ENCODE measurements at regions not wholly inside any gene's neighbourhood (a gene's known extent, or its start where the extent isn't known, plus 50 kb on each side); places are given as distances from the start of the nearest gene placed in this dataset.

GRCh38 chr16:6853565-6853964, 479.1 kb upstream of the RBFOX1 start:
- no peak for DNase-seq (ENCODE audit: low spot score)
- Histone ChIP-seq H3K4me3 (replicated peaks in 1 of 3; ENCODE audit: insufficient read depth in 1 of 3, low read depth in 2 of 3, low read length in 3 of 3) (no peak overlapping the region), H3K9me3 (ENCODE audit: low read length) (peaks cover 10% of the 10 kb centered on the region; the same call in 1 of the 2 replicates), H3K79me2 (ENCODE audit: insufficient read depth, low read length) (no peaks in the 10 kb centered on the region), H3K36me3 (replicated peaks in 1 of 2; ENCODE audit: control insufficient read depth in 1 of 2, insufficient read depth in 2 of 2, low read length in 2 of 2) (no peaks in the 10 kb centered on the region), H2AFZ (ENCODE audit: low read length) (no peak overlapping the region), H3K27ac (ENCODE audit: extremely low read length, insufficient read depth, low read length) (no peak overlapping the region), H4K20me1 (ENCODE audit: insufficient read depth, low read length) (no peaks in the 10 kb centered on the region), H3K4me2 (ENCODE audit: low read depth, low read length) (no peak overlapping the region), H3K4me1 (ENCODE audit: insufficient read depth, low read length) (no peaks in the 10 kb centered on the region), H3K9ac (ENCODE audit: insufficient read depth, low read depth, low read length) (no peak overlapping the region), H3K27me3 (ENCODE audit: control insufficient read depth in 1 of 2, insufficient read depth in 2 of 2, low read length in 2 of 2) (no peaks in the 10 kb centered on the region)
- intact Hi-C loops (cut with micrococcal nuclease; ENCODE audit: unreplicated experiment) (no loop called here), in situ Hi-C loops (cut with HindIII; ENCODE audit: extremely low pct_ligation_motif_present, low pct_unique_long_range_greater_than_20kb) (no loop called here)
- TF ChIP-seq SRSF9 (IDR thresholded peaks at IDR 0.05; ENCODE audit: borderline replicate concordance, insufficient read depth, low read depth, low read length, poor library complexity, severe bottlenecking) = no peak
- no peak for TF ChIP-seq HDAC6 (IDR thresholded peaks at IDR 0.05; ENCODE audit: low read depth, low read length)
- no peak for TF ChIP-seq ZNF382 (CRISPR knock-in tag; IDR thresholded peaks at IDR 0.05; ENCODE audit: borderline replicate concordance)
- WGBS (ENCODE audit: low lambda C conversion rate) = 38% methylated on average over 6 of the region's 6 CpGs
- ATAC-seq = no peak
- FAIRE-seq = no peak
- BruUV-seq (replicated peaks) = no TSS peak
- POLR2A ChIA-PET = no interaction called here
- CTCF ChIA-PET (ENCODE audit: low intra/inter-chr PET ratio, low total read pairs) = no interaction called here

GRCh38 chr16:6852643-6853225, 479.9 kb upstream of the RBFOX1 start:
- Histone ChIP-seq H3K4me2 (ENCODE audit: low read depth, low read length) (no peak overlapping the region), H3K79me2 (ENCODE audit: insufficient read depth, low read length) (no peaks in the 10 kb centered on the region), H3K27ac (ENCODE audit: extremely low read length, insufficient read depth, low read length) (no peak overlapping the region), H3K36me3 (replicated peaks in 1 of 2; ENCODE audit: control insufficient read depth in 1 of 2, insufficient read depth in 2 of 2, low read length in 2 of 2) (no peaks in the 10 kb centered on the region), H3K27me3 (ENCODE audit: control insufficient read depth in 1 of 2, insufficient read depth in 2 of 2, low read length in 2 of 2) (no peaks in the 10 kb centered on the region), H2AFZ (ENCODE audit: low read length) (no peak overlapping the region), H3K4me3 (replicated peaks in 1 of 3; ENCODE audit: insufficient read depth in 1 of 3, low read depth in 2 of 3, low read length in 3 of 3) (no peak overlapping the region), H4K20me1 (ENCODE audit: insufficient read depth, low read length) (no peaks in the 10 kb centered on the region), H3K9ac (ENCODE audit: insufficient read depth, low read depth, low read length) (no peak overlapping the region), H3K9me3 (ENCODE audit: low read length) (peaks cover 10% of the 10 kb centered on the region; the same call in 1 of the 2 replicates), H3K4me1 (ENCODE audit: insufficient read depth, low read length) (no peaks in the 10 kb centered on the region)
- ChIA-PET CTCF (ENCODE audit: low intra/inter-chr PET ratio, low total read pairs) (no interaction called here), POLR2A (no interaction called here)
- TF ChIP-seq ZKSCAN1 (IDR thresholded peaks at IDR 0.05; ENCODE audit: low read length) = no peak
- TF ChIP-seq HOXA7 (CRISPR knock-in tag; IDR thresholded peaks at IDR 0.05) = no peak
- no peak for TF ChIP-seq ZNF382 (CRISPR knock-in tag; IDR thresholded peaks at IDR 0.05; ENCODE audit: borderline replicate concordance)
- no peak for TF ChIP-seq ZNF615 (CRISPR knock-in tag; IDR thresholded peaks at IDR 0.05; ENCODE audit: borderline replicate concordance)
- TF ChIP-seq GATAD2A (CRISPR knock-in tag; IDR thresholded peaks at IDR 0.05) = no peak
- no peak for TF ChIP-seq YEATS2 (CRISPR knock-in tag; IDR thresholded peaks at IDR 0.05; ENCODE audit: borderline replicate concordance)
- no peak for TF ChIP-seq LBX2 (CRISPR knock-in tag; IDR thresholded peaks at IDR 0.05; ENCODE audit: borderline replicate concordance)
- no peak for TF ChIP-seq ZXDC (CRISPR knock-in tag; IDR thresholded peaks at IDR 0.05)
- no peak for TF ChIP-seq ZBTB10 (CRISPR knock-in tag; IDR thresholded peaks at IDR 0.05; ENCODE audit: borderline replicate concordance)
- no peak for TF ChIP-seq ATF1 (CRISPR knock-in tag; IDR thresholded peaks at IDR 0.05)
- ATAC-seq = no peak
- intact Hi-C loops (cut with micrococcal nuclease; ENCODE audit: unreplicated experiment) (no loop called here), in situ Hi-C loops (cut with HindIII; ENCODE audit: extremely low pct_ligation_motif_present, low pct_unique_long_range_greater_than_20kb) (no loop called here)
- no peak for FAIRE-seq
- WGBS (ENCODE audit: low lambda C conversion rate) = 11% methylated on average over 3 of the region's 3 CpGs
- DNase-seq (ENCODE audit: low spot score) = no peak
- no TSS peak for BruUV-seq (replicated peaks)

All from HepG2 (cell line).